ENCODE measurements at regions not wholly inside any gene's neighbourhood (a gene's known extent, or its start where the extent isn't known, plus 50 kb on each side); places are given as distances from the start of the nearest gene placed in this dataset.

DNA sequence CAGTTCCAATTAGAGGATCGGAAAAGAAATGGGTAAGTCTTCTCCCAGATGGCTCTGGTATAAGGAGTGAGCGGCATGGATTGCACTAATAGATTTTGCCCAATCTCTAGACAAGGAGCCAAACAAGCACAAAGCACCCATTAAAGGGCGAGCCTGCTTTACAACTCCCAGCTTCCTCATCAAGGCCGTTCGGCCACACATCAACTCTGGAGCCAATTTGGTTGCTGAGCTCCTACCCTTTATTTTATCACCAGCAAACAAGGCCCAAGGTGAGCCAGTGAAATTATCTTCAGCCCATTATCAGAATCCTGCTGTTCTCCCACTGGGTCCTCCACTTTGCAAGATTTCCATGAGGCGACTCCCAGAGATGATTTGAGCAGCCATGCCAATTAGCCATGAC, 292.2 kb upstream of the NPVF start:
- ATAC-seq (ENCODE audit: low read depth) = no peak
- peaks cover 3% of the 10 kb centered on the region for H3K4me1 Mint-ChIP-seq
- DNase-seq (ENCODE audit: low spot score in 2 of 2) = no peak
- H3K9me3 Mint-ChIP-seq = peaks cover 3% of the 10 kb centered on the region
- peaks cover 2% of the 10 kb centered on the region for H3K36me3 Mint-ChIP-seq
- no peak overlapping the region for H3K27ac Mint-ChIP-seq
- H3K27me3 Mint-ChIP-seq = peaks cover 10% of the 10 kb centered on the region
- no peak overlapping the region for H3K4me3 Mint-ChIP-seq

GRCh38 chr7:25521236-25521635, 292.9 kb upstream of the NPVF start:
- DNase-seq (ENCODE audit: low spot score in 2 of 2) = no peak
- no peak for ATAC-seq (ENCODE audit: low read depth)
- Mint-ChIP-seq H3K4me1 (peaks cover 3% of the 10 kb centered on the region), H3K27ac (no peak overlapping the region), H3K9me3 (peaks cover 3% of the 10 kb centered on the region), H3K4me3 (no peak overlapping the region), H3K36me3 (peaks cover 2% of the 10 kb centered on the region), H3K27me3 (peaks cover 13% of the 10 kb centered on the region)

- Mint-ChIP-seq H3K4me3 (no peak overlapping the region), H3K9me3 (peaks cover 3% of the 10 kb centered on the region), H3K4me1 (peaks cover 3% of the 10 kb centered on the region), H3K36me3 (peaks cover 2% of the 10 kb centered on the region), H3K27me3 (peaks cover 11% of the 10 kb centered on the region), H3K27ac (no peak overlapping the region)
- ATAC-seq (ENCODE audit: low read depth) = no peak
- no peak for DNase-seq (ENCODE audit: low spot score in 2 of 2)
These were observed 294.4 kb upstream of the NPVF start for GRCh38 chr7:25522727-25523126.

GRCh38 chr7:25527665-25528170, 299.4 kb upstream of the NPVF start:
- DNase-seq (ENCODE audit: low spot score in 2 of 2) (no peak), ATAC-seq (ENCODE audit: low read depth) (no peak)
- Mint-ChIP-seq H3K4me3 (no peak overlapping the region), H3K36me3 (no peaks in the 10 kb centered on the region), H3K9me3 (peaks cover 3% of the 10 kb centered on the region), H3K27ac (no peak overlapping the region), H3K4me1 (no peaks in the 10 kb centered on the region), H3K27me3 (peaks cover 13% of the 10 kb centered on the region)

GRCh38 chr7:25529320-25529719, 301.0 kb upstream of the NPVF start:
- Mint-ChIP-seq H3K27ac (no peak overlapping the region), H3K36me3 (no peaks in the 10 kb centered on the region), H3K4me1 (no peaks in the 10 kb centered on the region), H3K27me3 (peaks cover 9% of the 10 kb centered on the region), H3K4me3 (no peak overlapping the region), H3K9me3 (no peaks in the 10 kb centered on the region)
- ATAC-seq (ENCODE audit: low read depth) (no peak), DNase-seq (ENCODE audit: low spot score in 2 of 2) (no peak)

GRCh38 chr7:25536851-25537250, 308.6 kb upstream of the NPVF start:
- ATAC-seq (ENCODE audit: low read depth) = no peak

GRCh38 chr7:25537662-25538375, 309.5 kb upstream of the NPVF start:
- H3K9me3 Mint-ChIP-seq = no peaks in the 10 kb centered on the region
- no peak overlapping the region for H3K4me3 Mint-ChIP-seq

More at GRCh38 chr7:25536851-25537250, 308.6 kb upstream of the NPVF start:
- Mint-ChIP-seq H3K4me3 (no peak overlapping the region), H3K4me1 (no peaks in the 10 kb centered on the region), H3K27ac (no peak overlapping the region), H3K27me3 (peaks cover 12% of the 10 kb centered on the region), H3K36me3 (no peaks in the 10 kb centered on the region), H3K9me3 (no peaks in the 10 kb centered on the region)
- DNase-seq (ENCODE audit: low spot score in 2 of 2) = no peak

GRCh38 chr7:25541094-25541821, 313.0 kb upstream of the NPVF start:
- no peaks in the 10 kb centered on the region for H3K9me3 Mint-ChIP-seq
- peaks cover 25% of the 10 kb centered on the region for H3K27me3 Mint-ChIP-seq
- no peak for DNase-seq (ENCODE audit: low spot score in 2 of 2)
- no peak overlapping the region for H3K27ac Mint-ChIP-seq
- ATAC-seq (ENCODE audit: low read depth) = no peak
- H3K4me1 Mint-ChIP-seq = no peaks in the 10 kb centered on the region
- H3K36me3 Mint-ChIP-seq = no peaks in the 10 kb centered on the region
- no peak overlapping the region for H3K4me3 Mint-ChIP-seq

More at GRCh38 chr7:25537662-25538375, 309.5 kb upstream of the NPVF start:
- Mint-ChIP-seq H3K27ac (no peak overlapping the region), H3K27me3 (peaks cover 15% of the 10 kb centered on the region), H3K4me1 (no peaks in the 10 kb centered on the region), H3K36me3 (no peaks in the 10 kb centered on the region)
- ATAC-seq (ENCODE audit: low read depth) = no peak
- no peak for DNase-seq (ENCODE audit: low spot score in 2 of 2)

DNA sequence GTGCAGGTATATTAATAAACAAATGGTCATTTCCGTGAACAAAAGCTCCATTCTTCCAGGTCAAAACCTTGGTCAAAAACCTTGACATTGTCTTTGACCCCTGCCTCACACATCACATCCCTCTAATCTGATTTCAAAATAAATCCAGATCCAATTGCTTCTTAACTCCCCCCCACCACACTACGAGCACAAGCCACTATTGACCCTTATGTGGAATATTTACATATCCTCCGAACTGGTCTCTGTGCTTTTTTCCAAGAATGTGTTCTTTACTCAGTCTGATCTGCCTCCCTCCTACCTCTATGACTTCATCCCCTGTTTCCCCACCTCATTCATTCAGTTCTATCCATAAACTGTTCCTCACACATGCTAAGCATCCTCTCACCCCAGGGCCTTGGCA, 313.6 kb upstream of the NPVF start:
- peaks cover 25% of the 10 kb centered on the region for H3K27me3 Mint-ChIP-seq
- no peaks in the 10 kb centered on the region for H3K9me3 Mint-ChIP-seq
- ATAC-seq (ENCODE audit: low read depth) (no peak), DNase-seq (ENCODE audit: low spot score in 2 of 2) (no peak)
- H3K4me1 Mint-ChIP-seq = no peaks in the 10 kb centered on the region
- no peak overlapping the region for H3K4me3 Mint-ChIP-seq
- H3K36me3 Mint-ChIP-seq = no peaks in the 10 kb centered on the region
- H3K27ac Mint-ChIP-seq = no peak overlapping the region

DNA sequence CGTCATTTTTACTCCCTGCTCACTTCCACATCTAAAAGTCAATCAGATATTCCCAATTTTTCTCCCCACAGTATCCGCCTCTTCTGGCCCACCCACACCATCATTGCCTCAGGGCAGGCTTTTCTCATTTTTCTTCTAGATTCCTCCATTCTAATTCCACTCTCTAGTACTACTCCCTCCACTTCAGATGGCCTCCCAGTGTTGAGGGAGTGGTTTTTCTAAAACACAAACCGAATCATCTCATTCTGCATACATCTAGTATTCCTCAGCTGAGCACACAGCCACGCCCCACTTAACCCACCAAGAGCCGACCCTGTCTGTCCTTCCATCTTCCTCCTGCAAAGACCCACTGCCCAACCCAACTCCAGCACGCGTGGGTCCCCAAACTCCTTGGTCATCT, 314.9 kb upstream of the NPVF start:
- Mint-ChIP-seq H3K27me3 (peaks cover 25% of the 10 kb centered on the region), H3K36me3 (no peaks in the 10 kb centered on the region), H3K4me1 (no peaks in the 10 kb centered on the region), H3K9me3 (no peaks in the 10 kb centered on the region), H3K27ac (no peak overlapping the region), H3K4me3 (no peak overlapping the region)
- DNase-seq (ENCODE audit: low spot score in 2 of 2) (no peak), ATAC-seq (ENCODE audit: low read depth) (no peak)

- H3K27me3 Mint-ChIP-seq = peaks cover 28% of the 10 kb centered on the region
- H3K9me3 Mint-ChIP-seq = no peaks in the 10 kb centered on the region
- H3K27ac Mint-ChIP-seq = no peak overlapping the region
- no peak for DNase-seq (ENCODE audit: low spot score in 2 of 2)
- no peak overlapping the region for H3K4me3 Mint-ChIP-seq
- no peaks in the 10 kb centered on the region for H3K4me1 Mint-ChIP-seq
- H3K36me3 Mint-ChIP-seq = no peaks in the 10 kb centered on the region
- no peak for ATAC-seq (ENCODE audit: low read depth)
These were observed 315.5 kb upstream of the NPVF start for GRCh38 chr7:25543798-25544197.

GRCh38 chr7:25544254-25544653, 316.0 kb upstream of the NPVF start:
- no peaks in the 10 kb centered on the region for H3K36me3 Mint-ChIP-seq
- peaks cover 25% of the 10 kb centered on the region for H3K27me3 Mint-ChIP-seq
- ATAC-seq (ENCODE audit: low read depth) (no peak), DNase-seq (ENCODE audit: low spot score in 2 of 2) (no peak)
- H3K27ac Mint-ChIP-seq = no peak overlapping the region
- no peaks in the 10 kb centered on the region for H3K4me1 Mint-ChIP-seq
- no peaks in the 10 kb centered on the region for H3K9me3 Mint-ChIP-seq
- no peak overlapping the region for H3K4me3 Mint-ChIP-seq

DNA sequence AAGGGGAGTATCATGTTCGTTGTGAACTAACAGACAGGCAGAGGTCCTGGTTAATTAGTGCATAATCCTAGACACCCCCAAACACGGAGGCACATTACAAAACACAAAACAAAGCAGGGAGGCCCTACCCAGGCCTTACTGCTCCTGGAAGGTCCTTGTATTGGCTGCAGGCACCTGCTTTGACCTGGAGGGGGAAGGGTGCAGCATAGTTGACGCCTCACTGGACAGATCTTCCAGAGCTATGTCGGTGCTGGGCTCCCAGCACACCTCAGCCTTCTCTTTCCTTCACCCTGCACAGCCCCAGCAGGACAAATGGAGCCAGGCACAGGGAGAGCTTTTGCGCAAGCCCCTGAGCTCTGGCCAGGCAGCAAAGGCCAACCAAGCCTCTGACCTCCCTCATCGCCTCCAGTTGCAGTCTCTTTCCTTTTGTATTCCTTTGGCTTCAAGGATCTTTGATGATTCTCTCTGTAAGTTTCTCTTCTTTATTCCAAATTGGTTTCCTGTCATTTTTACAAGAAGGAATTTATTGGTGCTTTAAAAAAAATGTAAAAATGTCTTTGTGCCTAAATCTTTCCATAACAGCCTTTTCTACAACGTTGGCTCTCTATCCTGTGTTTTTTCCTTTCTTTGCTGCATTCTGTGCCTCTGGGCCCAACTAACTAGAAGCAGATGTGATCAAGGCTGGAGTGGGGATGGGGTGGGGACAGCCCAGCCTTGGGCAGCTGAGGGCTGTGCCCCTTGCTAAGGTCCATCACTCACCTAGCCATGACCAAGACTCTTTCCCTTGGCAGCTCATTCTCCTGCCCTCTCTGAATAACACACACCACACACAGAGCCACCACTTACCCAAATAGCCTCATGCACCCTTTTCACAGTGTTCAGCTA, 317.1 kb upstream of the NPVF start:
- no peak for ATAC-seq (ENCODE audit: low read depth)
- Mint-ChIP-seq H3K36me3 (no peaks in the 10 kb centered on the region), H3K27me3 (peaks cover 32% of the 10 kb centered on the region), H3K27ac (no peak overlapping the region), H3K4me3 (no peak overlapping the region), H3K9me3 (no peaks in the 10 kb centered on the region), H3K4me1 (no peaks in the 10 kb centered on the region)
- DNase-seq (ENCODE audit: low spot score in 2 of 2) = no peak

DNA sequence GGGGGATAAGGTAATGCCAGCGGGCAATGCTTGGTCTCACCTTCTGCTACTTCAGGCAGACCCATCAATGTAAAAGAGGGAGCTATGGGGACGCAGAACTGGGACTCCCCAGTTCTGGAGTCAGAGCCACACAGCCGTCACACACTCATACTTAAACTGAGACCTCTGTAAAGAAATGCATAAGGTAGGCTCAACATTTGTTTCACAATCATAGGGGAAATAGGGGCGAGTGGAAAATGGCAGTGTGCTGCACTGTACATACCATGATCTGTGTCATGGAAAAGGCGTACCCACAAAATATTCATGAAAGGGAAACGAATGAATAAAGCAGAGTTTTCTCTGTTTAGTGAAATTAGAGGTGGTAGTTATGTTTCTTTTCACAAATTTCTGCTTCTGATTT, 318.0 kb upstream of the NPVF start:
- Mint-ChIP-seq H3K27ac (no peak overlapping the region), H3K4me1 (no peaks in the 10 kb centered on the region), H3K27me3 (peaks cover 36% of the 10 kb centered on the region), H3K4me3 (no peak overlapping the region), H3K9me3 (no peaks in the 10 kb centered on the region), H3K36me3 (no peaks in the 10 kb centered on the region)
- DNase-seq (ENCODE audit: low spot score in 2 of 2) (no peak), ATAC-seq (ENCODE audit: low read depth) (no peak)
